Fibroblast of lung (primary cell): ENCODE measurements at regions not wholly inside any gene's neighbourhood (a gene's known extent, or its start where the extent isn't known, plus 50 kb on each side); places are given as distances from the start of the nearest gene placed in this dataset.

ENCODE experiments used
- DNase-seq, 2 donors: peaks; one replicate each; pipeline versions ENCODE4 v3.0.0 to v3.0.0-alpha.2; 2010; ENCODE audit warnings: low read depth in 2 of 2
- H2AFZ ChIP-seq: 2 replicates; pipeline ENCODE4 v1.5.1; 2012; ENCODE audit warnings: low read length, control low read depth, inconsistent platforms
- H3K27ac ChIP-seq: 2 replicates; pipeline ENCODE4 v1.5.1; 2011; ENCODE audit warnings: low read length, control low read depth; ENCODE audit not compliant: insufficient read depth
- H3K27me3 ChIP-seq: 2 replicates; pipeline ENCODE4 v1.5.1; 2011; ENCODE audit warnings: mild to moderate bottlenecking, low read length; ENCODE audit not compliant: control insufficient read depth, insufficient read depth
- H3K36me3 ChIP-seq: 2 replicates; pipeline ENCODE4 v1.5.1; 2011; ENCODE audit warnings: low read length; ENCODE audit not compliant: control insufficient read depth, insufficient read depth
- H3K4me1 ChIP-seq: 2 replicates; pipeline ENCODE4 v1.5.1; 2011; ENCODE audit warnings: low read length; ENCODE audit not compliant: control insufficient read depth, insufficient read depth; ENCODE audit errors: extremely low read depth
- H3K4me2 ChIP-seq: 2 replicates; pipeline ENCODE4 v1.5.1; 2011; ENCODE audit warnings: low read length, control low read depth; ENCODE audit not compliant: insufficient read depth; ENCODE audit errors: extremely low read depth
- H3K4me3 ChIP-seq, 4 experiments: fragments of 200-600 bp in 1 of 4; sonication (generic) in 1 of 4; replicated peaks in 1 of 4; 2 replicates each; pipeline ENCODE4 v1.5.1; 2011 to 2016; ENCODE audit warnings: low read length in 4 of 4, low read depth in 3 of 4, mild to moderate bottlenecking in 3 of 4, control low read depth in 2 of 4, inconsistent platforms in 1 of 4, mixed read lengths in 1 of 4; ENCODE audit not compliant: insufficient read depth in 1 of 4; ENCODE audit errors: control extremely low read depth in 1 of 4
- H3K79me2 ChIP-seq: 2 replicates; pipeline ENCODE4 v1.5.1; 2012; ENCODE audit warnings: mild to moderate bottlenecking, low read length, inconsistent platforms; ENCODE audit not compliant: control insufficient read depth, insufficient read depth
- H3K9ac ChIP-seq: 2 replicates; pipeline ENCODE4 v1.5.1; 2011; ENCODE audit warnings: mild to moderate bottlenecking, low read length, control low read depth; ENCODE audit not compliant: insufficient read depth
- H3K9me3 ChIP-seq: 2 replicates; pipeline ENCODE4 v1.5.1; 2012; ENCODE audit warnings: low read depth, low read length; ENCODE audit not compliant: control insufficient read depth, insufficient read depth
- H4K20me1 ChIP-seq: 2 replicates; pipeline ENCODE4 v1.5.1; 2011; ENCODE audit warnings: low read length; ENCODE audit not compliant: control insufficient read depth, insufficient read depth; ENCODE audit errors: extremely low read depth
- EZH2 ChIP-seq: IDR thresholded peaks from 2 replicates; pipeline ENCODE4 v1.5.1; 2012; ENCODE audit warnings: low read length, control low read depth, mild to moderate bottlenecking; ENCODE audit errors: missing control alignments
- TF ChIP-seq, protein P1 (sequence below), 2 donors: IDR thresholded peaks in 1 of 2; conservative IDR thresholded peaks in 1 of 2; 1 replicate in 1 of 2; 2 replicates in 1 of 2; pipeline ENCODE4 v1.5.1; 2011 to 2012; ENCODE audit warnings: low read length in 2 of 2, control low read depth in 1 of 2, inconsistent platforms in 1 of 2, low read depth in 1 of 2, mild to moderate bottlenecking in 1 of 2

DNA sequence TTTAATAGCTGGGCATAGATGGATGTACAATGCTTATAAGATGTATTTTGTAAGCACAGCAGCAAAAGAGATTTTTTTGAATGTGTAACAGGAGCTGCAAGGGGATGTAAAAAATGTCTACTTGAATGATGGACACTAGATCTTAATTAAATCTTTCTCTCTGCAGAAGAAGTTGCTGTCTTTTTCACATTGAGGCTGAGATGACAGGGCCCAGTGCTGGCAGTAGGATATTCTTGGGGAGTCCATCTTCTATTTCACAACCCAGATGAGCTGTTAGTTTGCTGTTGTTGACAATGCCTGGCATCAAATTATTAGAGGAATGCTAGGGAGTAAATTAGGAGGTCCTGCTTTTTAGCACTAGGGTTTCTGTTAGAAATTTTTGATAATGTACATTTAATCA lies 698.7 kb downstream of the SLITRK5 start:
- DNase-seq, result no peak
- Histone ChIP-seq H3K36me3 (no peaks in the 10 kb centered on the region), H3K27me3 (no peaks in the 10 kb centered on the region), H3K27ac (no peak overlapping the region), H3K4me1 (no peaks in the 10 kb centered on the region), H2AFZ (no peak overlapping the region), H3K9me3 (no peaks in the 10 kb centered on the region), H3K4me2 (no peak overlapping the region), H3K9ac (no peak overlapping the region), H3K4me3 (no peak overlapping the region), H3K79me2 (no peaks in the 10 kb centered on the region), H4K20me1 (no peaks in the 10 kb centered on the region)
- no peak for TF ChIP-seq EZH2
- TF ChIP-seq, protein P1, sequence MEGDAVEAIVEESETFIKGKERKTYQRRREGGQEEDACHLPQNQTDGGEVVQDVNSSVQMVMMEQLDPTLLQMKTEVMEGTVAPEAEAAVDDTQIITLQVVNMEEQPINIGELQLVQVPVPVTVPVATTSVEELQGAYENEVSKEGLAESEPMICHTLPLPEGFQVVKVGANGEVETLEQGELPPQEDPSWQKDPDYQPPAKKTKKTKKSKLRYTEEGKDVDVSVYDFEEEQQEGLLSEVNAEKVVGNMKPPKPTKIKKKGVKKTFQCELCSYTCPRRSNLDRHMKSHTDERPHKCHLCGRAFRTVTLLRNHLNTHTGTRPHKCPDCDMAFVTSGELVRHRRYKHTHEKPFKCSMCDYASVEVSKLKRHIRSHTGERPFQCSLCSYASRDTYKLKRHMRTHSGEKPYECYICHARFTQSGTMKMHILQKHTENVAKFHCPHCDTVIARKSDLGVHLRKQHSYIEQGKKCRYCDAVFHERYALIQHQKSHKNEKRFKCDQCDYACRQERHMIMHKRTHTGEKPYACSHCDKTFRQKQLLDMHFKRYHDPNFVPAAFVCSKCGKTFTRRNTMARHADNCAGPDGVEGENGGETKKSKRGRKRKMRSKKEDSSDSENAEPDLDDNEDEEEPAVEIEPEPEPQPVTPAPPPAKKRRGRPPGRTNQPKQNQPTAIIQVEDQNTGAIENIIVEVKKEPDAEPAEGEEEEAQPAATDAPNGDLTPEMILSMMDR (conservative IDR thresholded peaks at IDR 0.05 in 1 of 2, IDR thresholded peaks at IDR 0.05 in 1 of 2; ENCODE audit: low read depth in 1 of 2, low read length in 2 of 2), result no peak

DNA sequence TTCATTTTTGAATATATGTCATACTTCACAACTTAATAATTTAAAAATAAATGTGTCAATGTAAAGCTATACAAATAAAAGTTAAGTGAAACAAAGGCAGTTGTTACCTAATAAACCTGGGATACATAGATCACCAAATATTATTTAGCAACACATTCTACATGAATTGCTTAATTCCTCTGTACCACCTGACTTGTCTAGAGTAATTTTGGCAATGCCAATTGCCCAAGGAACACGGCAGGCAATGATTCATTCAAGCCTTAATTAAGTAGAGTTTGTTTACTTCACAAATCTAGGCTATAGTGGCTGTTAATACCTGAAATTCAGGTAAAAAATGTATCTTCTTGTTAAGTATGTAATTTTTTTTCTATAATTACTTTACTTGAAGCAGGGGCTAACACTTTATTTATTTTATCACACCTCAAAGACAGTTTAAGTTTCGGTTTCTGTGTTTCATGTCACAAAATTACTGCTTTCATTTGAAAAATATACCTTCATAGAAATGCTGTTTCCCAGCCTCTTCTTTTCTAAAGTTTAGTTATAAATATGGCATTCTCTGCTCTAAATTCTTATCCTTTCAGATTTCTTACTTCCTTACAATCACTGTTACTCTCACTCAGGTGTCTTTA lies 705.7 kb downstream of the SLITRK5 start:
- H3K27me3 ChIP-seq, result no peaks in the 10 kb centered on the region
- TF ChIP-seq EZH2, result no peak
- TF ChIP-seq, protein P1 (conservative IDR thresholded peaks at IDR 0.05 in 1 of 2, IDR thresholded peaks at IDR 0.05 in 1 of 2; ENCODE audit: low read depth in 1 of 2, low read length in 2 of 2), result no peak

DNA sequence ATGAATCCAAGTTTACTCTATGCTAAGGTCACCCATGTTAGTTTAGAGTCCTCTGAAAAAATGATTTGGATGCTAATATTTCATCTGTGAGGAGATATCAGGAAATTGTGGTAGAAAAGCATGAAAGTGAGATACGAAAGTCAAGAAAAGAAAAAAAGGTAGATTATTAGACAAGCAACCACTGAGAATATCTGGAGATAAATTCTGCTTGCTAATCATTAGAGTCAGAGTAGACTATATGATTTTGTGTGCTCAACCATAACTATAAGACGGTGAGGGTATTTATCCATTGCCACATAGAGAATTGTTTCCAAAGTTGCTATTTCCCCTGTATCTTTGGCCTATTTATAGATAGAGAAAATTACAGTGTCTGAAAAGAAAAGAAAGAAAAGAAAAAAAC lies 706.7 kb downstream of the SLITRK5 start:
- no peak for DNase-seq
- Histone ChIP-seq H3K27me3 (no peaks in the 10 kb centered on the region), H3K4me3 (no peak overlapping the region), H3K79me2 (no peaks in the 10 kb centered on the region), H3K9ac (no peak overlapping the region), H3K27ac (no peak overlapping the region), H3K9me3 (no peaks in the 10 kb centered on the region), H3K4me2 (no peak overlapping the region), H4K20me1 (no peaks in the 10 kb centered on the region), H2AFZ (no peak overlapping the region), H3K4me1 (no peaks in the 10 kb centered on the region), H3K36me3 (no peaks in the 10 kb centered on the region)
- TF ChIP-seq, protein P1 (conservative IDR thresholded peaks at IDR 0.05 in 1 of 2, IDR thresholded peaks at IDR 0.05 in 1 of 2; ENCODE audit: low read depth in 1 of 2, low read length in 2 of 2), result no peak
- TF ChIP-seq EZH2, result no peak

More for the DNA sequence above, 705.7 kb downstream of the SLITRK5 start:
- Histone ChIP-seq H3K4me3 (no peak overlapping the region), H3K4me2 (no peak overlapping the region), H3K36me3 (no peaks in the 10 kb centered on the region), H3K27ac (no peak overlapping the region), H3K9me3 (no peaks in the 10 kb centered on the region), H3K79me2 (no peaks in the 10 kb centered on the region), H4K20me1 (no peaks in the 10 kb centered on the region), H2AFZ (no peak overlapping the region), H3K9ac (no peak overlapping the region), H3K4me1 (no peaks in the 10 kb centered on the region)
- DNase-seq, result no peak
